GM21526 (cell line): ENCODE measurements at regions not wholly inside any gene's neighbourhood (a gene's known extent, or its start where the extent isn't known, plus 50 kb on each side); places are given as distances from the start of the nearest gene placed in this dataset.

Source experiments
- ATAC-seq: cut with Tn5 transposase; IDR thresholded peaks from one replicate; pipeline ENCODE4 v1.9.1; 2021; ENCODE audit warnings: moderate library complexity; ENCODE audit not compliant: unreplicated experiment, low FRiP score

- no peak for ATAC-seq
Measured at GRCh38 chr5:171646102-171647042, 139.2 kb upstream of the SMIM23 start.

- no peak for ATAC-seq
Measured at GRCh38 chr5:171647043-171647903, 138.3 kb upstream of the SMIM23 start.

- ATAC-seq, result no peak
Measured at GRCh38 chr5:171647904-171648260, 137.7 kb upstream of the SMIM23 start.

GRCh38 chr5:171648279-171649074 is 137.1 kb upstream of the SMIM23 start:
- ATAC-seq, result no peak

- no peak for ATAC-seq
Measured at GRCh38 chr5:171649075-171649401, 136.6 kb upstream of the SMIM23 start.

GRCh38 chr5:171650597-171650996 is 135.0 kb upstream of the SMIM23 start:
- no peak for ATAC-seq

- ATAC-seq, result no peak
Measured at GRCh38 chr5:171651102-171651501, 134.5 kb upstream of the SMIM23 start.

- no peak for ATAC-seq
Measured at GRCh38 chr5:171654881-171655280, 130.7 kb upstream of the SMIM23 start.

- no peak for ATAC-seq
Measured at GRCh38 chr5:171657473-171657872, 128.1 kb upstream of the SMIM23 start.

- ATAC-seq, result no peak
Measured at GRCh38 chr5:171659896-171660295, 125.7 kb upstream of the SMIM23 start.

GRCh38 chr5:171660434-171660833 is 125.2 kb upstream of the SMIM23 start:
- ATAC-seq, result no peak

- ATAC-seq, result no peak
Measured at GRCh38 chr5:171661143-171661542, 124.5 kb upstream of the SMIM23 start.

- ATAC-seq, result no peak
Measured at GRCh38 chr5:171663311-171664085, 122.1 kb upstream of the SMIM23 start.

- ATAC-seq, result no peak
Measured at GRCh38 chr5:171664489-171664888, 121.1 kb upstream of the SMIM23 start.

- ATAC-seq, result no peak
Measured at GRCh38 chr5:171666815-171667214, 118.8 kb upstream of the SMIM23 start.

- no peak for ATAC-seq
Measured at GRCh38 chr5:171667341-171668096, 118.1 kb upstream of the SMIM23 start.

GRCh38 chr5:171668097-171668412 is 117.6 kb upstream of the SMIM23 start:
- no peak for ATAC-seq

- ATAC-seq, result no peak
Measured at GRCh38 chr5:171669571-171669970, 116.0 kb upstream of the SMIM23 start.

- no peak for ATAC-seq
Measured at GRCh38 chr5:171672556-171672955, 113.1 kb upstream of the SMIM23 start.

- no peak for ATAC-seq
Measured at GRCh38 chr5:171673328-171673727, 112.3 kb upstream of the SMIM23 start.
